KMS-11 (cell line): ENCODE measurements at regions not wholly inside any gene's neighbourhood (a gene's known extent, or its start where the extent isn't known, plus 50 kb on each side); places are given as distances from the start of the nearest gene placed in this dataset.

Source experiments
- H2AFZ ChIP-seq: fragments of 200-600 bp; sonication (generic); 2 replicates; pipeline ENCODE4 v1.6.1; 2016; ENCODE audit warnings: antibody characterized with exemption, mixed run types, low read depth
- H3K27ac ChIP-seq: fragments of 200-600 bp; sonication (generic); 2 replicates; pipeline ENCODE4 v1.6.1; 2016; ENCODE audit warnings: mild to moderate bottlenecking, mixed run types
- H3K27me3 ChIP-seq: fragments of 200-600 bp; sonication (generic); 2 replicates; pipeline ENCODE4 v1.6.1; 2017; ENCODE audit warnings: mild to moderate bottlenecking, low read depth, mixed run types, moderate library complexity; ENCODE audit not compliant: insufficient read depth
- H3K36me3 ChIP-seq: fragments of 200-600 bp; sonication (generic); 2 replicates; pipeline ENCODE4 v1.6.1; 2017; ENCODE audit warnings: mild to moderate bottlenecking, mixed run types; ENCODE audit not compliant: insufficient read depth
- H3K4me1 ChIP-seq: fragments of 200-600 bp; sonication (generic); 2 replicates; pipeline ENCODE4 v1.6.1; 2016; ENCODE audit warnings: mild to moderate bottlenecking, low read depth, mixed run types; ENCODE audit not compliant: poor library complexity, severe bottlenecking
- H3K4me2 ChIP-seq: fragments of 200-600 bp; sonication (generic); 2 replicates; pipeline ENCODE4 v1.7.0; 2016; ENCODE audit warnings: mild to moderate bottlenecking, mixed run types
- H3K4me3 ChIP-seq: fragments of 200-600 bp; sonication (generic); IDR thresholded peaks from 2 replicates; pipeline ENCODE4 v1.6.1; 2017; ENCODE audit warnings: low read depth, low read length, mixed read lengths; ENCODE audit not compliant: insufficient read depth
- H3K79me2 ChIP-seq: fragments of 200-600 bp; sonication (generic); 2 replicates; pipeline ENCODE4 v1.6.1; 2016; ENCODE audit warnings: low read depth, mixed run types; ENCODE audit not compliant: insufficient read depth
- H3K9ac ChIP-seq: fragments of 200-600 bp; sonication (generic); 2 replicates; pipeline ENCODE4 v1.6.1; 2016; ENCODE audit warnings: mild to moderate bottlenecking, mixed run types
- H4K20me1 ChIP-seq: fragments of 200-600 bp; sonication (generic); 2 replicates; pipeline ENCODE4 v1.6.1; 2016; ENCODE audit warnings: mild to moderate bottlenecking, mixed run types; ENCODE audit not compliant: insufficient read depth
- TF ChIP-seq, protein P1 (sequence below): fragments of 200-600 bp; sonication (generic); conservative IDR thresholded peaks from 2 replicates; pipeline ENCODE4 v1.6.1; 2017; ENCODE audit warnings: low read depth, mild to moderate bottlenecking, antibody characterized with exemption, low read length, moderate library complexity, mixed read lengths

DNA sequence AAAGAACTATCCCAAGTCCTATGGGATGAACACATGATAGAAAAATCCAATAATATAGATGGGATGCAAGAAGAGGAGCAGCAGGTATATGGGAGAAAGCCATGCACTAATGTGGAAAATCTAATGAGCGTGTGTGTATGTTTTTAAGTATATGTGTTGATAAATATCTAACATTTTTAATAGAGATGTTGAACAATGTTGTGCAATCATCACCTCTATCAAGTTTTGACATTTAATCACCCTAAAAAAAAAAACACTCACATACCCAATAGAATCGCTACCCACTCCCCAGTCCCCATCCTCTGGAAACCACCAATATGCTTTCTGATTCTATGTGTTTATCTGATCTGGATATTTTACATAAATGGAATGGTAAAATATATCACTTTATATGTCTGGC, 983.7 kb downstream of the SUCLG1 start:
- Histone ChIP-seq H3K27me3 (no peaks in the 10 kb centered on the region), H2AFZ (no peak overlapping the region), H3K4me2 (no peak overlapping the region), H3K79me2 (no peaks in the 10 kb centered on the region), H3K27ac (no peak overlapping the region), H3K9ac (no peak overlapping the region), H3K4me1 (no peaks in the 10 kb centered on the region), H4K20me1 (no peaks in the 10 kb centered on the region), H3K4me3 (no peak overlapping the region), H3K36me3 (no peaks in the 10 kb centered on the region)
- TF ChIP-seq, protein P1, sequence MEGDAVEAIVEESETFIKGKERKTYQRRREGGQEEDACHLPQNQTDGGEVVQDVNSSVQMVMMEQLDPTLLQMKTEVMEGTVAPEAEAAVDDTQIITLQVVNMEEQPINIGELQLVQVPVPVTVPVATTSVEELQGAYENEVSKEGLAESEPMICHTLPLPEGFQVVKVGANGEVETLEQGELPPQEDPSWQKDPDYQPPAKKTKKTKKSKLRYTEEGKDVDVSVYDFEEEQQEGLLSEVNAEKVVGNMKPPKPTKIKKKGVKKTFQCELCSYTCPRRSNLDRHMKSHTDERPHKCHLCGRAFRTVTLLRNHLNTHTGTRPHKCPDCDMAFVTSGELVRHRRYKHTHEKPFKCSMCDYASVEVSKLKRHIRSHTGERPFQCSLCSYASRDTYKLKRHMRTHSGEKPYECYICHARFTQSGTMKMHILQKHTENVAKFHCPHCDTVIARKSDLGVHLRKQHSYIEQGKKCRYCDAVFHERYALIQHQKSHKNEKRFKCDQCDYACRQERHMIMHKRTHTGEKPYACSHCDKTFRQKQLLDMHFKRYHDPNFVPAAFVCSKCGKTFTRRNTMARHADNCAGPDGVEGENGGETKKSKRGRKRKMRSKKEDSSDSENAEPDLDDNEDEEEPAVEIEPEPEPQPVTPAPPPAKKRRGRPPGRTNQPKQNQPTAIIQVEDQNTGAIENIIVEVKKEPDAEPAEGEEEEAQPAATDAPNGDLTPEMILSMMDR: no peak

DNA sequence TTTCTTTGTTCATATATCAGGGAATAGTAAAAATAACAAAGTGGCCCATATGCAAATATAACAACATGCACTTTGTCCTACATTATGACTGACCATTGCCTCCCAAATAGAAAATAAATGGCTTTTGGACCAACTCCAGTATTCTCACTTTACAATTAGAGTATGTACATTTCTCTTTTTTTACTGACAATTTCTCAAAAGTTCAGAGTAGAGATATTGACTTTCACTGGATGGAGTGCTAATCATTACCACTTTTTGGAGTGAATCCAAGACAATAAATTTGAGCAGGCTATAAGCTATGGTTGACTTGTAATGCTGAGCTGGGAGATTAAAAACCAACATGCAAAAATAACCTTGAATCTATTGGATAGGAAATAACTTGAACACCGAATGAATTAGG, 987.4 kb downstream of the SUCLG1 start:
- no peak overlapping the region for H2AFZ ChIP-seq
- no peak overlapping the region for H3K4me3 ChIP-seq
- no peaks in the 10 kb centered on the region for H3K27me3 ChIP-seq
- TF ChIP-seq, protein P1: no peak
- no peaks in the 10 kb centered on the region for H4K20me1 ChIP-seq
- no peaks in the 10 kb centered on the region for H3K36me3 ChIP-seq
- H3K27ac ChIP-seq: no peak overlapping the region
- no peaks in the 10 kb centered on the region for H3K79me2 ChIP-seq
- no peaks in the 10 kb centered on the region for H3K4me1 ChIP-seq
- H3K9ac ChIP-seq: no peak overlapping the region
- H3K4me2 ChIP-seq: no peak overlapping the region

DNA sequence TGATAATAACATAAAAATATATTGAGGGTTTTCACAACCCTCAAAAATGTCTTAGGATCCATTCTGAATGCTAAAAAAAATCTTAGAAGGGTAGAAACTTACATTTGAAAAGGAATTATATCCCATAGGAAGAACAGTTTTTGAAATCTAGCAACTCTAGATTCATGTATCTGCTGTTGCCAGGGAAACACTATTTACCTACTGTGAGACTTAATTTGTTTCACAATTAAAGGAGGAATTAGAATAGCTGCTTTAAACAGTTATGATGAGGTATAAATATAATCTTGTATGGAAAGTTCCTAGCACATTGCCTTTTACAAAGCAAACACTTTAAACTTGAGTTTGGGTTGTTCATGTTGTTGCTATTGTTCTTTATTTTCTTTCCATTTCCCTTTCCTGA, 988.2 kb downstream of the SUCLG1 start:
- TF ChIP-seq, protein P1: no peak
- Histone ChIP-seq H3K4me1 (no peaks in the 10 kb centered on the region), H3K4me3 (no peak overlapping the region), H3K36me3 (no peaks in the 10 kb centered on the region), H3K79me2 (no peaks in the 10 kb centered on the region), H3K27ac (no peak overlapping the region), H2AFZ (no peak overlapping the region), H3K27me3 (no peaks in the 10 kb centered on the region), H3K4me2 (no peak overlapping the region), H4K20me1 (no peaks in the 10 kb centered on the region), H3K9ac (no peak overlapping the region)

DNA sequence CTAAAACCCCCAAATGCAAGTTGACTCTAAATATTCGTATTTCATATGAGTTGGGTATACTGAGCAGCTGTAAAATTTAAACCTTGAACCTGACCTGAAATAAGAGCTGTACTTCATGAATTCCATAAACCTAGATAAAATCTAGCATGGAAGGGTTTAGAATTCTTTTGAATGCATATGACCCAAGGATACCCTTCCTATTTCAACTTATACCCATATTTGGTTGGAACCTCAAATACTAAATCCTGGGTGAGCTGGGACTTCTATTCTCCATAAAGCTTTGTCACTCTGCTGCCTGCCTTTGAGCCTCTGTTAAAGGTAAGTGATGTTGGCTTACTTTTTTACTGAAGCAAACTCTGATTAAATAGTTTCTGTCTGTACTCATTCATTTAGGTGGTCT, 994.6 kb downstream of the SUCLG1 start:
- TF ChIP-seq, protein P1: no peak
- Histone ChIP-seq H3K79me2 (no peaks in the 10 kb centered on the region), H4K20me1 (no peaks in the 10 kb centered on the region), H3K4me2 (no peak overlapping the region), H3K27ac (no peak overlapping the region), H3K36me3 (no peaks in the 10 kb centered on the region), H3K4me1 (no peaks in the 10 kb centered on the region), H2AFZ (no peak overlapping the region), H3K27me3 (no peaks in the 10 kb centered on the region), H3K9ac (no peak overlapping the region), H3K4me3 (no peak overlapping the region)

DNA sequence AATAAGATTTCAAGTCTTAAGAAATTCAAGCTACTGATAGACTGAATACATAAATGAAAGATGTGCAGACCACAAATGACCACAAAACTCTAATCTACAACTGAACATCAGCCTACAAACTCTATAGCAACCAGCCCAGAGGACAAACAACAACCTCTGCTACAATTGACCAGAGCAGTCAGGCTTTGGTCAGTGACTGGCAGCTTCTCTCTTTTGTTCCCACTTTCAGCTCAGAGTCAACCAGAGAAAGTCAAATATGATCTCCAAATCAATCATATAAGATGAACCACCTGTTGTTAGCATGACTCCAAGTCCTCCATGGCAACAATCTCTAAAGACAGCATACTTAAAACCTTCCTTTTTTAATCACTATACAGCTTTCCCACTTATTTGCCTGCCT, 996.2 kb downstream of the SUCLG1 start:
- no peaks in the 10 kb centered on the region for H3K4me1 ChIP-seq
- H3K36me3 ChIP-seq: no peaks in the 10 kb centered on the region
- H2AFZ ChIP-seq: no peak overlapping the region
- no peak overlapping the region for H3K9ac ChIP-seq
- no peaks in the 10 kb centered on the region for H3K27me3 ChIP-seq
- TF ChIP-seq, protein P1: no peak
- no peak overlapping the region for H3K4me2 ChIP-seq
- no peak overlapping the region for H3K4me3 ChIP-seq
- no peak overlapping the region for H3K27ac ChIP-seq
- no peaks in the 10 kb centered on the region for H3K79me2 ChIP-seq
- no peaks in the 10 kb centered on the region for H4K20me1 ChIP-seq
